ENCODE measurements at regions not wholly inside any gene's neighbourhood (a gene's known extent, or its start where the extent isn't known, plus 50 kb on each side); places are given as distances from the start of the nearest gene placed in this dataset.

- TF ChIP-seq PKNOX1 (IDR thresholded peaks at IDR 0.05), result no peak
Measured at GRCh38 chr2:58928973-58929372, 687.8 kb upstream of the FANCL start (continued).

GRCh38 chr2:58928391-58928790, 687.3 kb upstream of the FANCL start:
- H3K4me2 ChIP-seq (ENCODE audit: control insufficient read depth, insufficient read depth), result no peak overlapping the region
- ATAC-seq (no peak), FAIRE-seq (no peak), DNase-seq (ENCODE audit: low read depth, low spot score) (no peak)
- ChIA-PET POLR2A (no interaction called here), RAD21 (ENCODE audit: unreplicated experiment) (no interaction called here), CTCF (interaction anchor here (0.6 kb wide), 1 partner anchor 239 kb away, joined by 3 read pairs; no protein-coding TSS in a partner anchor), SMC1A (ENCODE audit: uncharacterized antibody, unreplicated experiment) (no interaction called here)
- BruUV-seq (replicated peaks), result no TSS peak
- no peaks in the 10 kb centered on the region for H3K27me3 ChIP-seq (replicated peaks in 1 of 2; ENCODE audit: control insufficient read depth in 2 of 2, insufficient read depth in 2 of 2, low read length in 1 of 2)
- intact Hi-C loops (cut with micrococcal nuclease; ENCODE audit: unreplicated experiment), result no loop called here
- H4K20me1 ChIP-seq (ENCODE audit: control insufficient read depth, insufficient read depth), result no peaks in the 10 kb centered on the region
- H3K9ac ChIP-seq (ENCODE audit: control insufficient read depth, insufficient read depth, low read length), result no peak overlapping the region
- no peak overlapping the region for H3K27ac ChIP-seq (ENCODE audit: control insufficient read depth, insufficient read depth)
- H3K4me3 ChIP-seq, result no peak overlapping the region
- no peaks in the 10 kb centered on the region for H3K4me1 ChIP-seq (ENCODE audit: control insufficient read depth, insufficient read depth, low read length)
- in situ Hi-C loops (cut with MboI), result no loop called here
- H2AFZ ChIP-seq (ENCODE audit: control insufficient read depth, low read depth, low read length), result no peak overlapping the region
- WGBS (ENCODE audit: insufficient coverage, insufficient replicate concordance, low lambda C conversion rate, missing lambda C conversion rate), result 19% methylated on average over 6 of the region's 6 CpGs
- H3K9me3 ChIP-seq (replicated peaks; ENCODE audit: control insufficient read depth, insufficient read depth, low read length), result no peaks in the 10 kb centered on the region
- TF ChIP-seq CHD4 (IDR thresholded peaks at IDR 0.05) (no peak), ZBTB11 (CRISPR knock-in tag; IDR thresholded peaks at IDR 0.05) (no peak), HDAC6 (IDR thresholded peaks at IDR 0.05; ENCODE audit: unreplicated experiment) (no peak), SIN3A (IDR thresholded peaks at IDR 0.05; ENCODE audit: low read depth, low read length) (no peak), USF1 (IDR thresholded peaks at IDR 0.05; ENCODE audit: borderline replicate concordance, extremely low read length, insufficient read depth, low read depth, low read length) (no peak), FOXK2 (IDR thresholded peaks at IDR 0.05) (no peak), JUND (IDR thresholded peaks at IDR 0.05; ENCODE audit: low read depth, low read length) (no peak), RELA (IDR thresholded peaks at IDR 0.05; ENCODE audit: borderline replicate concordance, partially characterized antibody) (no peak), SREBF1 (IDR thresholded peaks at IDR 0.05; ENCODE audit: low read length) (no peak), JUNB (IDR thresholded peaks at IDR 0.05) (no peak), TBL1XR1 (IDR thresholded peaks at IDR 0.05; ENCODE audit: low read depth, low read length) (no peak), SPI1 (IDR thresholded peaks at IDR 0.05; ENCODE audit: borderline replicate concordance, insufficient read depth, low read depth, low read length) (no peak), KDM1A (IDR thresholded peaks at IDR 0.05; ENCODE audit: borderline replicate concordance) (no peak), SIX5 (IDR thresholded peaks at IDR 0.05; ENCODE audit: low read depth, low read length, severe bottlenecking) (no peak)
- H3K36me3 ChIP-seq (ENCODE audit: control insufficient read depth in 2 of 2, insufficient read depth in 2 of 2, low read length in 1 of 2), result no peaks in the 10 kb centered on the region
- H3K79me2 ChIP-seq (ENCODE audit: control insufficient read depth, insufficient read depth, low read length), result no peaks in the 10 kb centered on the region

Data from GM12878 (cell line).